Activated CD4-positive, alpha-beta T cell treated with anti-CD3 and anti-CD28 coated beads for 36 hours (primary cell): ENCODE measurements at regions not wholly inside any gene's neighbourhood (a gene's known extent, or its start where the extent isn't known, plus 50 kb on each side); places are given as distances from the start of the nearest gene placed in this dataset.
"Not testable (repeated sequence)": the region's sequence is repeated elsewhere in the genome, so short reads cannot be mapped to it uniquely, and the experiment has no call there.

ENCODE experiments used
- ATAC-seq: fragments of 200-7000 bp; cut with Tn5 transposase; one replicate; pipeline ENCODE4 v1.10.0; 2021; ENCODE audit warnings: mild to moderate bottlenecking, moderate library complexity
- CTCF ChIA-PET: fragments of 350-600 bp; sonication (Branson Sonifier 250); formaldehyde crosslinking; loops from one replicate; lab custom pipeline; 2021; ENCODE audit warnings: antibody characterized with exemption; lab: Charles Lee
- POLR2A ChIA-PET: fragments of 350-600 bp; sonication (Branson Sonifier 250); formaldehyde crosslinking; loops from one replicate; lab custom pipeline; 2021; ENCODE audit warnings: antibody characterized with exemption, inconsistent platforms; lab: Charles Lee
- DNase-seq: peaks from one replicate; pipeline ENCODE4 v3.0.0-alpha.2; 2020
- H3K27ac Mint-ChIP-seq: one replicate; pipeline ENCODE4 v1.8.0; 2021; ENCODE audit warnings: mixed read lengths
- H3K27me3 Mint-ChIP-seq: one replicate; pipeline ENCODE4 v1.8.0; 2021; ENCODE audit warnings: mixed read lengths
- H3K36me3 Mint-ChIP-seq: one replicate; pipeline ENCODE4 v1.8.0; 2021; ENCODE audit warnings: low read depth, mixed read lengths
- H3K4me1 Mint-ChIP-seq: one replicate; pipeline ENCODE4 v1.8.0; 2021; ENCODE audit warnings: mixed read lengths
- H3K4me3 Mint-ChIP-seq: one replicate; pipeline ENCODE4 v1.8.0; 2021; ENCODE audit warnings: mild to moderate bottlenecking, moderate library complexity, mixed read lengths
- H3K9me3 Mint-ChIP-seq: one replicate; pipeline ENCODE4 v1.8.0; 2021; ENCODE audit warnings: low read depth, mixed read lengths
- intact Hi-C, 2 experiments: fragments of 100-400 bp; cut with DNase I in 1 of 2; cut with micrococcal nuclease in 1 of 2; formaldehyde crosslinking; loops; one replicate each; pipeline versions ENCODE4 v1.14.2 to v1.15.1; 2022 to 2024; cut with DNase I, micrococcal nuclease

DNA sequence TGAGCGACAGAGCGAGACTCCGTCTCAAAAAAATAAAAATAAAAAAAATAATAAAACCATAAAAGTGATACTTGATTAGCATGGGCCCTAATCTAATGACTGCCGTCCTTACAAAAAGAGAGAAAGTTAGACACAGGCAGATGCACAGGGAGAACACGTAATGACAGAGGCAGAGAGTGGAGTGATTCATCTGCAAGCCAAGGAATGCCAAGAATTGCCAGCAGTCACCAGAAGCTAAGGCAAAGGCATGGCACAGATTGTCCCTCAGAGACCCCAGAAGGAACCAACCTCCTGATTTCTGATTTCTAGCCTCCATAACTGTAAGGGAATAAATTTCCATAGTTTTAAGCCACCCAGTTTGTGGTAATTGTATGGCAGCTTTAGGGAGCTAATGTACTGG lies 79.6 kb upstream of the FREM1 start:
- POLR2A ChIA-PET = no interaction called here
- Mint-ChIP-seq H3K27me3 (peaks cover 11% of the 10 kb centered on the region), H3K9me3 (peaks cover 2% of the 10 kb centered on the region), H3K36me3 (no peaks in the 10 kb centered on the region), H3K4me1 (peaks cover 23% of the 10 kb centered on the region), H3K4me3 (no peak overlapping the region), H3K27ac (no peak overlapping the region)
- ATAC-seq (no peak), DNase-seq (no peak)
- CTCF ChIA-PET = no interaction called here
- intact Hi-C loops = loop anchor here in 1 of 2 experiments (10.0 kb wide), 1 partner anchor 145 kb away; no protein-coding TSS in a partner anchor

DNA sequence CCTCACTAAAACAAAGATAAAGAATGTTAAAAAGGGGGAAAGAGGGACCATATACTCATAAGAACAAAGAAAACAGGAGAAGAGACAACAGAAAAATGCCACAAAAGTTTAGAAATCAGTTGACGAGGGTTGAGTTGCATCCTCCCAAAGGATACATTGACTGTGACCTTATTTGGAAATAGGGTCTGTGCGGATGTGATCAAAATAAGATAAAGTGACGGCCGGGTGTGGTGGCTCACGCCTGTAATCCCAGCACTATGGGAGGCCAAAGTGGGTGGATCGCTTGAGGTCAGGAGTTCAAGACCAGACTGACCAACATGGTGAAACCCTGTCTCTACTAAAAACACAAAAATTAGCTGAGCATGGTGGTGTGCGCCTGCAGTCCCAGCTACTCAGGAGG lies 79.1 kb upstream of the FREM1 start:
- H3K27ac Mint-ChIP-seq, intact Hi-C loops, H3K9me3 Mint-ChIP-seq, H3K4me3 Mint-ChIP-seq, POLR2A ChIA-PET, CTCF ChIA-PET, DNase-seq, H3K36me3 Mint-ChIP-seq, ATAC-seq: not testable (repeated sequence)
- H3K27me3 Mint-ChIP-seq = peaks cover 11% of the 10 kb centered on the region
- peaks cover 20% of the 10 kb centered on the region for H3K4me1 Mint-ChIP-seq

DNA sequence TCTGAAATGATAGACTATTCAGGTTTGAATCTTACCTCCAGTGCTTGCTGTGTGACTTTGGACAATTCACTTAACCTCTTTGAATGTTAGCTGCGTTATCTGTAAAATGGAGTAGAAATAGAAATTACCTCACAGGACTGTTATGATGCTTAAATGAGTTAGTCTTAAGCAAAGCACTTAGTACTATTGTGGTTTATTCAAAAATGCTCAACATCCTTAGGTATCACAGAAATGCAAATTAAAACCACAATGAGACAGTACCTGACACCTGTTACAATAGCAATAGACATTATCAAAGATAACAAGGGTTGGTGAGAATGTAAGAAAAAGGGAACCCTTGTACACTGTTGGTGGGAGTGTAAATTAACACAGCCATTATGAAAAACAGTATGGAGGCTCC lies 77.6 kb upstream of the FREM1 start:
- peaks cover 5% of the 10 kb centered on the region for H3K27me3 Mint-ChIP-seq
- ChIA-PET CTCF (no interaction called here), POLR2A (no interaction called here)
- ATAC-seq (no peak), DNase-seq (no peak)
- intact Hi-C loops = no loop called here
- H3K9me3 Mint-ChIP-seq = peaks cover 2% of the 10 kb centered on the region
- H3K36me3 Mint-ChIP-seq = no peaks in the 10 kb centered on the region
- H3K4me3 Mint-ChIP-seq = no peak overlapping the region
- H3K4me1 Mint-ChIP-seq = peaks cover 10% of the 10 kb centered on the region
- H3K27ac Mint-ChIP-seq = no peak overlapping the region

DNA sequence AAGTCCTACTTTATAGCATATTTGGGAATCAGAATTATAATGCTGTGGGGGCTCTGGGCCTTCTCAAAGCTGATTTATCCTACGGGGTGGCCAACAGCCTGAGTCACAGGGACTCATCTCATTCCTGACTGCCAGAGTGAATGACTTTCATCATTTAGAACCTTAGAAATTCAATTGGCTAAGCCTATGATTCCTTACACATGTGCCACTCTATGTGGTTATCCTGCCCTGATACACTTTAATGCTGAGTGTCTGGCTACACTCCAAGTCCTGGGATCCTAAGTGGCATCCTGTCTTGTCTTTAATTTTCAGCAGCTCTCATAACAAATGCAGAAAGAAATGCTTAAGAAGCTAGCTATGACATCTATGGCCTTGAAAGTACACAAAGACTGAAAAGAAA lies 75.2 kb upstream of the FREM1 start:
- intact Hi-C loops = no loop called here
- Mint-ChIP-seq H3K4me1 (no peaks in the 10 kb centered on the region), H3K9me3 (no peaks in the 10 kb centered on the region), H3K4me3 (no peak overlapping the region), H3K36me3 (no peaks in the 10 kb centered on the region), H3K27ac (no peak overlapping the region), H3K27me3 (peaks cover 2% of the 10 kb centered on the region)
- POLR2A ChIA-PET = no interaction called here
- no peak for ATAC-seq
- DNase-seq = no peak
- CTCF ChIA-PET = no interaction called here

DNA sequence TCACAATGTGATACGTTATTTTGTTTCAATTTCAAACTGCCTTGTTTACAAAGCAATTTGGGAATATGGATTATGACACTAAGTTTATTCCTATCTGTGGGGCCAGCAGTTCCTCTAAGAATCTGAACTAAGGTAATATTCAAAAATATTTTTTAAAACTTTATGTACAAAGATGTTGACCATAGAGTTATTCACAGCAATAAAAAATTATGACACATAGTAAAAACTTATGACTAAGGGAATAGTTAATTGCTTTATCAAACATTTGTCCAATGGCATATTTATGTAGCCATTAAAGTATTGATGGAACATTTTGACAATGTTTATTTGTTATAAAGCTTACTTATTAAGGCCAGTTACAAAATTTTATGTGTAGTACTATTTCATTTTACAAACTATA lies 73.4 kb upstream of the FREM1 start:
- POLR2A ChIA-PET = interaction anchor here (0.6 kb wide), 1 partner anchor 395 kb away, joined by 7 read pairs; no protein-coding TSS in a partner anchor
- DNase-seq (no peak), ATAC-seq (no peak)
- Mint-ChIP-seq H3K27me3 (peaks cover 2% of the 10 kb centered on the region), H3K36me3 (no peaks in the 10 kb centered on the region), H3K27ac (no peak overlapping the region), H3K9me3 (no peaks in the 10 kb centered on the region), H3K4me1 (no peaks in the 10 kb centered on the region), H3K4me3 (no peak overlapping the region)
- CTCF ChIA-PET = no interaction called here
- intact Hi-C loops = no loop called here

DNA sequence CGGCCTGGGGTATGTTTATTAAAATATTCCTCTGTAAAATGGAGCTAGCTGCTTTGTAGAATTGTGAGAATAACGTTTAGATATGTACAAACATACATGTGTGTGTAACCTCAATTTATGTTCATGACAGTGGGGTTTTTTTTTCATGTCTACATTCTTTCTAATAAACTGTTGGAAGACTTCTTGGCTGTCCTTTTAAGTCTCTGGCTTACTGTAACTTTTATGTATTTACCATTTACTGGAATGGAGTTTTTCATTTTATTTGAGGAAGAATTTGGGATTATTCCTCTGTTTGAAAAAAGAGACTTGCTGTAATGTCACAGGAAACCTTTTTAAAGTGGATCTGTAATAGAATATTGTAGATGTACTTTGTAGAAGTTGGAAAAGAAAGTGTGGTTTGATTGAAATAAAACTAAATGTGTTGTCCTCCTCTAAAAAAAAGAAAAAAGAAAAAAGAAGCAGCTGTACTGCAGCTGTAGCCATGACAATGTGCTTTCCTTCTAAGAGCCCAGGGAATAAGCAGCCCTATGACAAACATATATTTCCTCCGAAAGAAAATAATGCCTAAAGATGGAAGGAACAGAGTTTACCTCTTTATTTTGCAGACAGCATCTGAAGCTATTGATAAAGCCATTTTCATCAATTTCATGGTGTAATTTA lies 71.2 kb upstream of the FREM1 start:
- DNase-seq (no peak), ATAC-seq (no peak)
- no peak overlapping the region for H3K4me3 Mint-ChIP-seq
- H3K27me3 Mint-ChIP-seq = no peaks in the 10 kb centered on the region
- intact Hi-C loops = no loop called here
- H3K27ac Mint-ChIP-seq = no peak overlapping the region
- no peaks in the 10 kb centered on the region for H3K36me3 Mint-ChIP-seq
- peaks cover 3% of the 10 kb centered on the region for H3K9me3 Mint-ChIP-seq
- CTCF ChIA-PET = interaction anchor here (1.1 kb wide), 1 partner anchor 79 kb away, joined by 4 read pairs; no protein-coding TSS in a partner anchor
- no peaks in the 10 kb centered on the region for H3K4me1 Mint-ChIP-seq
- POLR2A ChIA-PET = no interaction called here

DNA sequence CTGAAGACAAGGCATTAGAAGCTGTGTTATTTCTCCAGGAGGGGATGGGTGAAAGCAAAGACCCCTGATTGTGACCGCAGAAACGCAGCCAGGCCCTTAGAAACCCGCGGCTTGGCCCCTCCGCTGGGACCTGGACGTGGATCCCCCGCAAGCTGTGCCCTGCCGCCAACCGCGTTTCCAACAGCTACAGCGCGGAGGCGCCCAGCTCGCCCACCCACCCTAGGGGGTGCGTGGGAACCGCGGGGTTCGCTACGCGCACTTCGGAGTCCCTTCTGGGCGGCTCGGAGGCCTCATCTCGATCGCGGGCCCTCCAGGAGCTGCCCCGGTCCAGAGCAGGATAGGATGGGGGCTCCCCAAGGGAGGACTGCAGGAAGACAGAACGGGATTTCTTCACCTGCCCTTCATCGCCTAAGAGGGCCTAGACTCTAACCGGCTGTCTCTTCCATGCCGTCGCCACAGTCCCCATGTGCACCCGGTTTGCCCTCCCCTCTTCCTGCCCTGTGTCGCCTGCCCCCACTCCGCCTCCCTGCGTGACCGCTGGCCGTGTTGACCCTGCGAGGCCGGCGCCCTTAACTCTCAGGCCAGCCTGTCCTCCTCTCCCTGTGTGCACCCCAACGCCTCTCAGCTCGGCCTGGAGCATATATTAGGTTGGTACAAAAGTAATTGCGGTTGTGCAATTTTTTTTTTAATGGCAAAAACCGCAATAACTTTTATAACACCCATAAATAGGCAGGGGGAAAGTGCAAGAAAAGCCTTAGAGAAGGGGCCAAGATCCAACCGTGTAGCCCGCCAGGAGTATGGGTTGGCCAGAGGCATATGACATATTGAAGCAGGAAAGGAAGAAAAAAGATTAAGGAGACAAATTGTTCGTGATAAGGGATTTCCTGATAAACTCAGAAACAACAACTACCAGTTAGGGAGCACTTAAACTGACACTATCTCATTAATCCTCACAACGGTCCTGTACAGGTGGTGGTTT lies 68.1 kb upstream of the FREM1 start:
- Mint-ChIP-seq H3K4me3 (no peak overlapping the region), H3K27me3 (no peaks in the 10 kb centered on the region), H3K4me1 (no peaks in the 10 kb centered on the region), H3K9me3 (peaks cover 3% of the 10 kb centered on the region), H3K27ac (no peak overlapping the region), H3K36me3 (no peaks in the 10 kb centered on the region)
- ATAC-seq (no peak), DNase-seq (no peak)
- ChIA-PET POLR2A (no interaction called here), CTCF (no interaction called here)
- intact Hi-C loops = loop anchor here in 1 of 2 experiments (5.0 kb wide), 1 partner anchor 331 kb away; no protein-coding TSS in a partner anchor

DNA sequence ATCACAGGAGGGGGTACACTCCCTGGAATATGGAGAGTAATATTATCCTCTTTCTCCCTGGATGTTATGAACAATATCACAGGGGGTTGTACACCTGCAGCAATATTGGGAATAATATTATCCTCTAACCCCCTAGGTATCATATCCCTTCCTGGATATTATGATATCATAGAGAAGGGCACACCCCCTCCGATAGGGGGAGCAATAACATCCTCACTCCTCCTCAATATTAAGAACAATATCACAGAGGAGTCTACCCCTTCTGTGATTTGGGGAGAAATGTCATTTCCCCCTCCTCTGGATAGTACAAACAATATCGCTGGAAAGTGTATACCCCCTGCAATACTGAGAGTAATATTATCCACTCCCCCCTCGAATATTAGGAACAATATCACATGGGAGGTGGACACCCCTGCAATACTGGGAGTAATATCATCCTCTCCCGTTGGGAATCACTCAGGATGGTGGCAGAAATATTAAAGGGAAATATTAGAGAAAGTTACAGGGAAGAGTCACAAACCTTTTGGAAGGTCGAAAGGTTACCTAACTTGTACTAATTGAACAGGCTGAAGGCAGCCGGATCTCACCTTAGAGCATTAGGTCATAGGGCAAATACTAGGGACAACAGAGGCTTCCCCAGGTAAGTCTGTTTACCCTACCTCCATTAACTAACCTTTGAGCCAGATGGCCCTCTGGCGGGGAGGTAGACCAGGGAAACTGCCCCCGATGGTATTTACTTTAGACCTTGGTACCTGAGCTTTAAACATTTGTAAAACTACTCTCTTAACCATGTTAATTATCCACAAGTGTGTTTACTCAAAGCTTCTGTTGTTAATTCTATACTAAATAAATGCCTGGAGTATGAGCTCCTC lies 57.5 kb upstream of the FREM1 start:
- Mint-ChIP-seq H3K4me3 (no peak overlapping the region), H3K36me3 (no peaks in the 10 kb centered on the region), H3K27me3 (no peaks in the 10 kb centered on the region), H3K4me1 (no peaks in the 10 kb centered on the region), H3K27ac (no peak overlapping the region), H3K9me3 (no peaks in the 10 kb centered on the region)
- ATAC-seq = no peak
- CTCF ChIA-PET = no interaction called here
- intact Hi-C loops = no loop called here
- no peak for DNase-seq
- POLR2A ChIA-PET = no interaction called here

DNA sequence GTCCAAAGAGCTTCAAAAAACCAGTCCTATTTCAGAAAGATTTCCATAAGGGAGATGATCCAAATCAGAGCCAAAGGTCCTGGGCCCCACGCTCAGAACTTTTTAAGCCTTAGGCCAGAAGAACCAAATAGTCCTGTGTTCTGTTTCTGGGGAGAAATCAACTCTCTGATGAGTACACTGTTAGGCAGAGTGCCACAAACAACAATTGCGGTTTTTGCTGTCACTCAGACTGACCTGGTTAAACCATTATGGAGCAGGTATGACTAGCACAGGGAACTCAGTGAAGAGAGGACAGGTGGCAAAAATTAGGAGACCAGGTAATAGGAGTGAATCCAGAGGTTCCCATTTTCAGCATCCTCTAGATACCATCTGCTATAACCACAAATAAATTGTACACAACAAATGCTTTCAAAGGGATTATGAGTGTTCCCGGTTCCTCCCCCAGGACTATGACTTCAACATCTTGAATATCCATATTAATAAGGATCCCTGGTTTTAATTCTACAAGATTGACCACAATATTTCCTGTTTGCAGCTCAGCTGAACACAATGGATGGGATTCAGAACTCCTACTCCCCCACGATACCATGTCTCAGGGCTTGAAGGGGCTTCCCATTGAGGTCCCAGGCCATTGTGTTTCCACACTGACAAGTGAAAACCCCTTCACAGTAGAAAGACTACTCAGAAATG lies 52.1 kb upstream of the FREM1 start:
- H3K4me3 Mint-ChIP-seq = no peak overlapping the region
- no peaks in the 10 kb centered on the region for H3K27me3 Mint-ChIP-seq
- POLR2A ChIA-PET = no interaction called here
- H3K27ac Mint-ChIP-seq = no peak overlapping the region
- H3K4me1 Mint-ChIP-seq = peaks cover 17% of the 10 kb centered on the region
- no peak for DNase-seq
- intact Hi-C loops = no loop called here
- CTCF ChIA-PET = no interaction called here
- ATAC-seq = no peak
- H3K9me3 Mint-ChIP-seq = no peaks in the 10 kb centered on the region
- H3K36me3 Mint-ChIP-seq = no peaks in the 10 kb centered on the region

DNA sequence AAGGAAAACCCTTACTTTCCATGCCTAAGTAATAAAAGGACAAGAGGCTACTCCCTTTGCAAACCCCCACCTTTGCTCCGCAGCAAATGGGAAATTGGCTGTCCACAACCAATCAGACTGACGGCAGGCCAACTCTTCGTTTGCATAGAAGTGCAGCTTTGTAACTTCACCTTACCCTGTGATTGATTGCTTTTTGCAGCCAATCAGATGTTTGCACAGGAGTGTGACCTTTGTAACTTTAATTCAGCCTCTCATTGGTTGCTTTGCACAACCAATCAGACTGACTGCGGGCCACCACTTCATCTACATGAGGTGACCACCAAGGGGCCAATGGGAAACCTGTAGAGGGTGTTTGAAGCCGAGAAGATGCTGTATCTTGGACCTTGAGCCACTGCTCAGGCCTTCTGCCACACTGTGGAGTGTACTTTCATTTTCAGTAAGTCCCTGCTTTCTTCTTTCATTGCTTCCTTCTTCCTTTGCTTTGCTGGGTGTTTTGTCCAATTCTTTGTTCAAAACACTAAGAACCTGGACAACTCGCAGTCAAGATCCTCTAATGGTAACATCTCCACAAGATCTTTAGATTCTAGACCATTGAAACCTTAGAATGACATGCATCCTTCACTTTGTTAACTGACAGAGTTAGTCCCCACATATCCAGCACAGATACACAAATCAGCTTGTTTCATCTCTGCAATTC lies 51.3 kb upstream of the FREM1 start:
- no peak for ATAC-seq
- Mint-ChIP-seq H3K4me3 (no peak overlapping the region), H3K9me3 (no peaks in the 10 kb centered on the region), H3K36me3 (no peaks in the 10 kb centered on the region), H3K27ac (no peak overlapping the region), H3K4me1 (peaks cover 17% of the 10 kb centered on the region), H3K27me3 (no peaks in the 10 kb centered on the region)
- intact Hi-C loops = no loop called here
- DNase-seq = no peak
- ChIA-PET CTCF (no interaction called here), POLR2A (no interaction called here)
